ENCODE measurements at regions not wholly inside any gene's neighbourhood (a gene's known extent, or its start where the extent isn't known, plus 50 kb on each side); places are given as distances from the start of the nearest gene placed in this dataset.

DNA sequence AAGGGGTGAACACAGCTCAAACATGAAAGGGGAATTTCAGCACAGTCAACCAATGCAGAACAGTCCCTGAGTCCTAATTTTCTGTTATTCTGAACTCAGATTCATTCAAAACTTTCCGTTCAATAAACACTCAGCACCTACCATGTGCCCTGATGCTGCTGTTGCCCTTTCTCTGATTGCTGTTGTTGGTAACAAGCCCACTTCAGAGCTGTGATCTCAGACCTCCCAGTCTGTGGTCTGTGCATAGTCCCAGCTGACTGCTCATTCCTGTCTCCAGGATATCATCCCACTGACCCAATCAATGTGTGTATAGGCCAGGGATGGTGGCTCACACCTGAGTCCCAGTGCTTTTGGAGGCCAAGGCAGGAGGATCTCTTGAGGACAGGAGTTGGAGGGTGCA, 82.7 kb upstream of the SLC35G4 start:
- Histone ChIP-seq H3K4me3 (ENCODE audit: low read depth in 2 of 2, low read length in 1 of 2) (no peak overlapping the region), H3K36me3 (replicated peaks in 1 of 2; ENCODE audit: control insufficient read depth in 1 of 2, insufficient read depth in 2 of 2, low read length in 1 of 2) (no peaks in the 10 kb centered on the region), H3K4me2 (no peak overlapping the region), H3K27me3 (ENCODE audit: insufficient read depth) (peaks cover 34% of the 10 kb centered on the region; the same call in 1 of the 2 replicates), H3F3A (replicated peaks; ENCODE audit: insufficient read depth) (no peaks in the 10 kb centered on the region), H2AFZ (ENCODE audit: low read depth) (no peak overlapping the region), H3K4me1 (ENCODE audit: control insufficient read depth in 1 of 2, insufficient read depth in 2 of 2, low read depth in 1 of 2, low read length in 1 of 2) (no peaks in the 10 kb centered on the region), H3K9me3 (no peaks in the 10 kb centered on the region), H4K20me1 (ENCODE audit: insufficient read depth) (no peaks in the 10 kb centered on the region), H3K79me2 (ENCODE audit: insufficient read depth) (no peaks in the 10 kb centered on the region), H3K9ac (no peak overlapping the region), H3K9me2 (no peaks in the 10 kb centered on the region), H3K27ac (ENCODE audit: low read depth in 2 of 2, low read length in 1 of 2) (no peak overlapping the region)
- ChIA-PET POLR2A (no interaction called here), CTCF (interaction anchor here (2.8 to 4.7 kb wide), 2 partner anchors 7 to 27 kb away, joined by 14 to 21 read pairs; no protein-coding TSS in a partner anchor)
- WGBS (ENCODE audit: low lambda C conversion rate), result 0% methylated on average over 1 of the region's 1 CpG
- no peak for TF ChIP-seq PBX3 (IDR thresholded peaks at IDR 0.05)
- no peak for TF ChIP-seq EP300 (IDR thresholded peaks at IDR 0.05; ENCODE audit: borderline replicate concordance in 1 of 2, low read depth in 1 of 2, low read length in 1 of 2)
- TF ChIP-seq JUND (IDR thresholded peaks at IDR 0.05), result no peak
- no peak for TF ChIP-seq FOXM1 (IDR thresholded peaks at IDR 0.05; ENCODE audit: low read depth)
- TF ChIP-seq, protein P1, sequence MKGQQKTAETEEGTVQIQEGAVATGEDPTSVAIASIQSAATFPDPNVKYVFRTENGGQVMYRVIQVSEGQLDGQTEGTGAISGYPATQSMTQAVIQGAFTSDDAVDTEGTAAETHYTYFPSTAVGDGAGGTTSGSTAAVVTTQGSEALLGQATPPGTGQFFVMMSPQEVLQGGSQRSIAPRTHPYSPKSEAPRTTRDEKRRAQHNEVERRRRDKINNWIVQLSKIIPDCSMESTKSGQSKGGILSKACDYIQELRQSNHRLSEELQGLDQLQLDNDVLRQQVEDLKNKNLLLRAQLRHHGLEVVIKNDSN (IDR thresholded peaks at IDR 0.05; ENCODE audit: borderline replicate concordance, low read depth), result no peak
- no peak for TF ChIP-seq TAF1 (IDR thresholded peaks at IDR 0.05; ENCODE audit: borderline replicate concordance, low read depth, low read length)
- no peak for TF ChIP-seq NRF1 (IDR thresholded peaks at IDR 0.05; ENCODE audit: low read depth, low read length)
- TF ChIP-seq TCF12 (IDR thresholded peaks at IDR 0.05), result no peak
- DNase-seq, result no peak

GRCh38 chr18:11523804-11524203, 85.6 kb upstream of the SLC35G4 start:
- 2% methylated on average over 2 of the region's 2 CpGs for WGBS (ENCODE audit: low lambda C conversion rate)
- Histone ChIP-seq H3K4me1 (ENCODE audit: control insufficient read depth in 1 of 2, insufficient read depth in 2 of 2, low read depth in 1 of 2, low read length in 1 of 2) (no peaks in the 10 kb centered on the region), H3K27me3 (ENCODE audit: insufficient read depth) (peaks cover 7% of the 10 kb centered on the region; the same call in 1 of the 2 replicates), H4K20me1 (ENCODE audit: insufficient read depth) (no peaks in the 10 kb centered on the region), H3K79me2 (ENCODE audit: insufficient read depth) (no peaks in the 10 kb centered on the region), H3K4me3 (ENCODE audit: low read depth in 2 of 2, low read length in 1 of 2) (no peak overlapping the region), H3K4me2 (no peak overlapping the region), H2AFZ (ENCODE audit: low read depth) (no peak overlapping the region), H3K9ac (no peak overlapping the region), H3K9me3 (no peaks in the 10 kb centered on the region), H3F3A (replicated peaks; ENCODE audit: insufficient read depth) (no peaks in the 10 kb centered on the region), H3K27ac (ENCODE audit: low read depth in 2 of 2, low read length in 1 of 2) (no peak overlapping the region), H3K9me2 (no peaks in the 10 kb centered on the region), H3K36me3 (replicated peaks in 1 of 2; ENCODE audit: control insufficient read depth in 1 of 2, insufficient read depth in 2 of 2, low read length in 1 of 2) (no peaks in the 10 kb centered on the region)
- no peak for DNase-seq
- ChIA-PET POLR2A (no interaction called here), CTCF (interaction anchor here (4.7 kb wide), 1 partner anchor 30 kb away, joined by 21 read pairs; no protein-coding TSS in a partner anchor)
- TF ChIP-seq JUND (IDR thresholded peaks at IDR 0.05) (no peak), MXI1 (IDR thresholded peaks at IDR 0.05; ENCODE audit: low read depth, low read length) (no peak), RCOR1 (IDR thresholded peaks at IDR 0.05; ENCODE audit: low read length) (no peak), TAF1 (IDR thresholded peaks at IDR 0.05; ENCODE audit: borderline replicate concordance, low read depth, low read length) (no peak), SMC3 (IDR thresholded peaks at IDR 0.05; ENCODE audit: low read depth, low read length) (no peak), FOXM1 (IDR thresholded peaks at IDR 0.05; ENCODE audit: low read depth) (no peak), RFX5 (IDR thresholded peaks at IDR 0.05; ENCODE audit: low read length) (no peak)
